Caco-2 (cell line): ENCODE measurements at regions not wholly inside any gene's neighbourhood (a gene's known extent, or its start where the extent isn't known, plus 50 kb on each side); places are given as distances from the start of the nearest gene placed in this dataset.

Experiments
- BruUV-seq: library from RNA; stranded (reverse); fragments of 400-500 nt; replicated peaks from 2 replicates; lab custom pipeline; 2021; lab: Mats Ljungman, UMichigan
- CTCF ChIA-PET: fragments of 300-600 bp; sonication (Branson Sonifier 250); formaldehyde crosslinking; loops from one replicate; lab custom pipeline; 2022; ENCODE audit warnings: antibody characterized with exemption; lab: Charles Lee
- POLR2A ChIA-PET: fragments of 300-600 bp; sonication (Branson Sonifier 250); formaldehyde crosslinking; loops from one replicate; lab custom pipeline; 2022; ENCODE audit warnings: antibody characterized with exemption; lab: Charles Lee
- DNase-seq, 2 experiments: peaks; one replicate each; pipeline versions ENCODE4 v3.0.0 to v3.0.0-alpha.2; 2020 to 2022
- H3K27me3 ChIP-seq: replicated peaks from 2 replicates; pipeline ENCODE4 v1.6.0; 2011; ENCODE audit warnings: low read length; ENCODE audit not compliant: control insufficient read depth, insufficient read depth
- H3K36me3 ChIP-seq: 2 replicates; pipeline ENCODE4 v1.5.1; 2011; ENCODE audit warnings: low read length; ENCODE audit not compliant: control insufficient read depth, insufficient read depth
- H3K4me1 ChIP-seq: fragments of 250-450 bp; sonication (Bioruptor Pico); 2 replicates; pipeline ENCODE4 v1.5.1; 2020; ENCODE audit warnings: mild to moderate bottlenecking
- H3K4me3 ChIP-seq: 2 replicates; pipeline ENCODE4 v1.5.1; 2011; ENCODE audit warnings: low read depth, mild to moderate bottlenecking, control low read depth, low read length
- H3K9me3 ChIP-seq: fragments of 250-450 bp; sonication (Bioruptor Pico); 2 replicates; pipeline ENCODE4 v1.5.1; 2020; ENCODE audit warnings: mild to moderate bottlenecking, moderate library complexity
- H3K27ac Mint-ChIP-seq: one replicate; pipeline ENCODE4 v1.8.0; 2022; ENCODE audit warnings: mixed read lengths; ENCODE audit not compliant: unreplicated experiment
- H3K27me3 Mint-ChIP-seq: one replicate; pipeline ENCODE4 v1.8.0; 2022; ENCODE audit warnings: mixed read lengths; ENCODE audit not compliant: insufficient read depth, unreplicated experiment
- H3K36me3 Mint-ChIP-seq: one replicate; pipeline ENCODE4 v1.8.0; 2022; ENCODE audit warnings: mild to moderate bottlenecking, mixed read lengths; ENCODE audit not compliant: insufficient read depth, unreplicated experiment
- H3K4me1 Mint-ChIP-seq: one replicate; pipeline ENCODE4 v1.8.0; 2022; ENCODE audit warnings: low read depth, mixed read lengths; ENCODE audit not compliant: unreplicated experiment
- H3K4me3 Mint-ChIP-seq: one replicate; pipeline ENCODE4 v1.8.0; 2022; ENCODE audit warnings: mild to moderate bottlenecking, moderate library complexity, mixed read lengths; ENCODE audit not compliant: unreplicated experiment
- H3K9me3 Mint-ChIP-seq: one replicate; pipeline ENCODE4 v1.8.0; 2022; ENCODE audit warnings: mixed read lengths; ENCODE audit not compliant: unreplicated experiment
- intact Hi-C: fragments of 100-400 bp; cut with micrococcal nuclease; formaldehyde crosslinking; loops from one replicate; pipeline ENCODE4 v1.10.0; 2022; ENCODE audit not compliant: unreplicated experiment
- TF ChIP-seq, protein P1 (sequence below), 2 experiments: fragments of 200-600 bp in 1 of 2; IDR thresholded peaks; 1 replicate in 1 of 2; 2 replicates in 1 of 2; pipeline versions ENCODE4 v1.5.1 to v1.8.0; 2011 to 2022; ENCODE audit warnings: antibody characterized with exemption in 1 of 2, control low read depth in 1 of 2, inconsistent platforms in 1 of 2, low read depth in 1 of 2, low read length in 1 of 2, mild to moderate bottlenecking in 1 of 2, moderate library complexity in 1 of 2; ENCODE audit not compliant: insufficient read depth in 1 of 2, severe bottlenecking in 1 of 2, unreplicated experiment in 1 of 2

DNA sequence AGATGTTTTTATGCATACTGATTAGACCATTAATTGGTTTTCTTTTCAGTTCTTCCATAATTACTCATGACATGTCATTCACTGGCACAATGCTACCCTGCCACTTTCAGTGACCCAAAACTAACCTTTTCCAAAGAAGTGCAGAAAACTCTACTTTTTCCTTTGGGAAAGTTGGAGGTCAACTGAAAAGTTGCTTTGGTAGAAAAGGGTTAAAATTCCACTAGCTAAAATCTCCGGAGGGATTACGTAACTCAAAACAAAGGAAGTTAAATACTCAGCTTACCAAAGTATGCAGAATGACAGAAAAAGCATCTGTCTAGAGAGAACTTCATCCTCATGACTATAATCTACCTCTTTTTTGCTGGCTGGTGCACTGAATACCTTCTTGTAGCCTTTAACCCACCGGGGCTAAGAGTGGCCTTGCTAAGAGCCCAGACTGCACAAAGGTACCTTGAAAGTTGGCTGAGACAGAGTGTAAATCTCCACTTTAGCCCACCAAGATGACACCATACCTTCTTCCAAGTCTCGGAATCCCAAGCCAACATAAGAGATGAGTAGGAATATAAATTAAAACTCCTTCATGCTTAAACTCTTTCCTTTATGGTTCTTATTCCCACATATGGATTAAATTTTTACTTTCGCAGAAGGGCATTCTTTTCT lies 1099.5 kb upstream of the INTU start:
- no peaks in the 10 kb centered on the region for H3K9me3 Mint-ChIP-seq
- no peaks in the 10 kb centered on the region for H3K4me1 Mint-ChIP-seq
- DNase-seq, result no peak
- no peaks in the 10 kb centered on the region for H3K9me3 ChIP-seq
- no peak overlapping the region for H3K4me3 ChIP-seq
- H3K27me3 ChIP-seq, result no peaks in the 10 kb centered on the region
- H3K4me1 ChIP-seq, result no peaks in the 10 kb centered on the region
- ChIA-PET POLR2A (no interaction called here), CTCF (no interaction called here)
- H3K36me3 Mint-ChIP-seq, result no peaks in the 10 kb centered on the region
- H3K27ac Mint-ChIP-seq, result no peak overlapping the region
- BruUV-seq, result no TSS peak
- TF ChIP-seq, protein P1, sequence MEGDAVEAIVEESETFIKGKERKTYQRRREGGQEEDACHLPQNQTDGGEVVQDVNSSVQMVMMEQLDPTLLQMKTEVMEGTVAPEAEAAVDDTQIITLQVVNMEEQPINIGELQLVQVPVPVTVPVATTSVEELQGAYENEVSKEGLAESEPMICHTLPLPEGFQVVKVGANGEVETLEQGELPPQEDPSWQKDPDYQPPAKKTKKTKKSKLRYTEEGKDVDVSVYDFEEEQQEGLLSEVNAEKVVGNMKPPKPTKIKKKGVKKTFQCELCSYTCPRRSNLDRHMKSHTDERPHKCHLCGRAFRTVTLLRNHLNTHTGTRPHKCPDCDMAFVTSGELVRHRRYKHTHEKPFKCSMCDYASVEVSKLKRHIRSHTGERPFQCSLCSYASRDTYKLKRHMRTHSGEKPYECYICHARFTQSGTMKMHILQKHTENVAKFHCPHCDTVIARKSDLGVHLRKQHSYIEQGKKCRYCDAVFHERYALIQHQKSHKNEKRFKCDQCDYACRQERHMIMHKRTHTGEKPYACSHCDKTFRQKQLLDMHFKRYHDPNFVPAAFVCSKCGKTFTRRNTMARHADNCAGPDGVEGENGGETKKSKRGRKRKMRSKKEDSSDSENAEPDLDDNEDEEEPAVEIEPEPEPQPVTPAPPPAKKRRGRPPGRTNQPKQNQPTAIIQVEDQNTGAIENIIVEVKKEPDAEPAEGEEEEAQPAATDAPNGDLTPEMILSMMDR (IDR thresholded peaks at IDR 0.05; ENCODE audit: insufficient read depth in 1 of 2, low read depth in 1 of 2, low read length in 1 of 2, severe bottlenecking in 1 of 2, unreplicated experiment in 1 of 2), result no peak
- H3K27me3 Mint-ChIP-seq, result no peaks in the 10 kb centered on the region
- intact Hi-C loops, result no loop called here
- no peaks in the 10 kb centered on the region for H3K36me3 ChIP-seq
- no peak overlapping the region for H3K4me3 Mint-ChIP-seq

DNA sequence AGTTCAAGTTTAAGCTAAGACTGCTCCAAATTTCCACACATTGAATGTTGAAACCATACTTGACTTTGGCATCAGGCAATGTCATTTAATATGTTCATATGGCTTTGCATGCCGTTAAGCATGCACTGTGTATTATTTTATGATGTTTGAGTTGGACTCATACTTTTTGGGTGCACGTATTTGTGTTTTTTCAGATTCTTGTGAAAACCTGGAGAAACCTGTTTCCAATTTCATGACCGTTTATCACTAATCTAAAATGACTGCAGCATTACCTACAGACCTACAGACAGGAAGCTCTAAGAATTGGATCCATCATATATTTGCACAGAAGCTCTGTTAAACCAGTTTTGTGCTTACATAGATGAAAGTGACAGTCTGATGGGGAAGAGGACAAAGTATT lies 1093.0 kb upstream of the INTU start:
- Mint-ChIP-seq H3K27me3 (no peaks in the 10 kb centered on the region), H3K4me3 (no peak overlapping the region), H3K4me1 (no peaks in the 10 kb centered on the region), H3K9me3 (no peaks in the 10 kb centered on the region), H3K27ac (no peak overlapping the region), H3K36me3 (no peaks in the 10 kb centered on the region)
- DNase-seq, result no peak
- Histone ChIP-seq H3K4me3 (no peak overlapping the region), H3K27me3 (no peaks in the 10 kb centered on the region), H3K9me3 (no peaks in the 10 kb centered on the region), H3K36me3 (no peaks in the 10 kb centered on the region), H3K4me1 (no peaks in the 10 kb centered on the region)
- intact Hi-C loops, result no loop called here
- ChIA-PET CTCF (no interaction called here), POLR2A (no interaction called here)
- BruUV-seq, result no TSS peak
- TF ChIP-seq, protein P1 (IDR thresholded peaks at IDR 0.05; ENCODE audit: insufficient read depth in 1 of 2, low read depth in 1 of 2, low read length in 1 of 2, severe bottlenecking in 1 of 2, unreplicated experiment in 1 of 2), result no peak

DNA sequence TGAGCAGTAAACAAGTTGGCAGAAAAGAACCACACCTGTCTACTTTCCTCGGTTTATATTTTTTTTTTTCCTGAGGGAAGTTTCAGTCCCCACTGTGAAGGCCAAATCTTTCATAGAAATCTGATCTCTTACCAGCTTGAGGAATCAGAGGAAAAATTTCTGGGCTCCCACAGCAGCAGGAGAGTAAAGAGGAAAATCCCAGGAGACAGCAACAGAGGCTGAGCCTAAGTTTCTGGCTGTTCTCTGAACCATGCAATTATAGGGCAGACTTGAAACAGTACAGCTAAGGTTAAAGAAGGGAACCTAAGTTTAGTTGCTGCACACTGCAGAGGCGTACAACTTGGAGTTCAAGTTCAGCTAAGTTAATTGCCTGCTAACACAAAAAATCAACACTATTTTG lies 1090.9 kb upstream of the INTU start:
- ChIA-PET CTCF (no interaction called here), POLR2A (no interaction called here)
- Mint-ChIP-seq H3K4me1 (no peaks in the 10 kb centered on the region), H3K9me3 (no peaks in the 10 kb centered on the region), H3K27me3 (no peaks in the 10 kb centered on the region), H3K27ac (no peak overlapping the region), H3K36me3 (no peaks in the 10 kb centered on the region), H3K4me3 (no peak overlapping the region)
- TF ChIP-seq, protein P1 (IDR thresholded peaks at IDR 0.05; ENCODE audit: insufficient read depth in 1 of 2, low read depth in 1 of 2, low read length in 1 of 2, severe bottlenecking in 1 of 2, unreplicated experiment in 1 of 2), result no peak
- intact Hi-C loops, result no loop called here
- Histone ChIP-seq H3K4me1 (no peaks in the 10 kb centered on the region), H3K27me3 (no peaks in the 10 kb centered on the region), H3K36me3 (no peaks in the 10 kb centered on the region), H3K4me3 (no peak overlapping the region), H3K9me3 (no peaks in the 10 kb centered on the region)
- BruUV-seq, result no TSS peak
- DNase-seq, result no peak
